ENCODE measurements at regions not wholly inside any gene's neighbourhood (a gene's known extent, or its start where the extent isn't known, plus 50 kb on each side); places are given as distances from the start of the nearest gene placed in this dataset.

GRCh38 chr2:114108824-114109416 lies 219.0 kb downstream of the ACTR3 start:
- Histone ChIP-seq H3K27me3 (ENCODE audit: control insufficient read depth, insufficient read depth, low read length) (no peaks in the 10 kb centered on the region), H3K9ac (ENCODE audit: insufficient read depth, low read length) (no peak overlapping the region), H4K20me1 (ENCODE audit: control insufficient read depth, extremely low read depth, insufficient read depth, low read length) (no peaks in the 10 kb centered on the region), H3K9me3 (ENCODE audit: control insufficient read depth, insufficient read depth, low read depth, low read length) (no peaks in the 10 kb centered on the region), H3K27ac (ENCODE audit: insufficient read depth, low read length) (no peak overlapping the region), H2AFZ (ENCODE audit: low read length) (no peak overlapping the region), H3K36me3 (ENCODE audit: control insufficient read depth, insufficient read depth, low read length) (no peaks in the 10 kb centered on the region), H3K79me2 (ENCODE audit: control insufficient read depth, insufficient read depth, low read length) (no peaks in the 10 kb centered on the region), H3K4me3 (replicated peaks in 1 of 4; ENCODE audit: control extremely low read depth in 1 of 4, insufficient read depth in 1 of 4, low read depth in 3 of 4, low read length in 4 of 4) (no peak overlapping the region), H3K4me1 (ENCODE audit: control insufficient read depth, extremely low read depth, insufficient read depth, low read length) (no peaks in the 10 kb centered on the region), H3K4me2 (ENCODE audit: extremely low read depth, insufficient read depth, low read length) (no peak overlapping the region)
- DNase-seq (ENCODE audit: low read depth in 2 of 2) = peak in 1 of 2 donors; percentile 2
- TF ChIP-seq CTCF (conservative IDR thresholded peaks at IDR 0.05 in 1 of 2, IDR thresholded peaks at IDR 0.05 in 1 of 2; ENCODE audit: low read depth in 1 of 2, low read length in 2 of 2) (no peak), EZH2 (IDR thresholded peaks at IDR 0.05; ENCODE audit: low read length, missing control alignments) (no peak)

- no peak overlapping the region for H3K27ac ChIP-seq (ENCODE audit: insufficient read depth, low read length)
- H3K4me1 ChIP-seq (ENCODE audit: control insufficient read depth, extremely low read depth, insufficient read depth, low read length) = no peaks in the 10 kb centered on the region
- H3K4me2 ChIP-seq (ENCODE audit: extremely low read depth, insufficient read depth, low read length) = no peak overlapping the region
- H3K4me3 ChIP-seq (replicated peaks in 1 of 4; ENCODE audit: control extremely low read depth in 1 of 4, insufficient read depth in 1 of 4, low read depth in 3 of 4, low read length in 4 of 4) = no peak overlapping the region
- no peak for TF ChIP-seq EZH2 (IDR thresholded peaks at IDR 0.05; ENCODE audit: low read length, missing control alignments)
- no peak for TF ChIP-seq CTCF (conservative IDR thresholded peaks at IDR 0.05 in 1 of 2, IDR thresholded peaks at IDR 0.05 in 1 of 2; ENCODE audit: low read depth in 1 of 2, low read length in 2 of 2)
- no peaks in the 10 kb centered on the region for H3K9me3 ChIP-seq (ENCODE audit: control insufficient read depth, insufficient read depth, low read depth, low read length)
- no peak for DNase-seq (ENCODE audit: low read depth in 2 of 2)
- no peak overlapping the region for H3K9ac ChIP-seq (ENCODE audit: insufficient read depth, low read length)
- no peak overlapping the region for H2AFZ ChIP-seq (ENCODE audit: low read length)
- no peaks in the 10 kb centered on the region for H3K79me2 ChIP-seq (ENCODE audit: control insufficient read depth, insufficient read depth, low read length)
- no peaks in the 10 kb centered on the region for H3K36me3 ChIP-seq (ENCODE audit: control insufficient read depth, insufficient read depth, low read length)
- H4K20me1 ChIP-seq (ENCODE audit: control insufficient read depth, extremely low read depth, insufficient read depth, low read length) = no peaks in the 10 kb centered on the region
- H3K27me3 ChIP-seq (ENCODE audit: control insufficient read depth, insufficient read depth, low read length) = no peaks in the 10 kb centered on the region
These were observed 221.4 kb downstream of the ACTR3 start for GRCh38 chr2:114111329-114111728.

GRCh38 chr2:114113518-114113917 lies 223.6 kb downstream of the ACTR3 start:
- no peak overlapping the region for H3K27ac ChIP-seq (ENCODE audit: insufficient read depth, low read length)
- no peaks in the 10 kb centered on the region for H4K20me1 ChIP-seq (ENCODE audit: control insufficient read depth, extremely low read depth, insufficient read depth, low read length)
- no peak overlapping the region for H3K4me2 ChIP-seq (ENCODE audit: extremely low read depth, insufficient read depth, low read length)
- no peaks in the 10 kb centered on the region for H3K9me3 ChIP-seq (ENCODE audit: control insufficient read depth, insufficient read depth, low read depth, low read length)
- no peak overlapping the region for H3K9ac ChIP-seq (ENCODE audit: insufficient read depth, low read length)
- DNase-seq (ENCODE audit: low read depth in 2 of 2) = no peak
- TF ChIP-seq EZH2 (IDR thresholded peaks at IDR 0.05; ENCODE audit: low read length, missing control alignments) (no peak), CTCF (conservative IDR thresholded peaks at IDR 0.05 in 1 of 2, IDR thresholded peaks at IDR 0.05 in 1 of 2; ENCODE audit: low read depth in 1 of 2, low read length in 2 of 2) (no peak)
- H3K36me3 ChIP-seq (ENCODE audit: control insufficient read depth, insufficient read depth, low read length) = no peaks in the 10 kb centered on the region
- no peaks in the 10 kb centered on the region for H3K4me1 ChIP-seq (ENCODE audit: control insufficient read depth, extremely low read depth, insufficient read depth, low read length)
- no peak overlapping the region for H2AFZ ChIP-seq (ENCODE audit: low read length)
- no peak overlapping the region for H3K4me3 ChIP-seq (replicated peaks in 1 of 4; ENCODE audit: control extremely low read depth in 1 of 4, insufficient read depth in 1 of 4, low read depth in 3 of 4, low read length in 4 of 4)
- H3K79me2 ChIP-seq (ENCODE audit: control insufficient read depth, insufficient read depth, low read length) = no peaks in the 10 kb centered on the region
- H3K27me3 ChIP-seq (ENCODE audit: control insufficient read depth, insufficient read depth, low read length) = no peaks in the 10 kb centered on the region

Data from fibroblast of lung (primary cell).